ENCODE measurements at regions not wholly inside any gene's neighbourhood (a gene's known extent, or its start where the extent isn't known, plus 50 kb on each side); places are given as distances from the start of the nearest gene placed in this dataset.

DNA sequence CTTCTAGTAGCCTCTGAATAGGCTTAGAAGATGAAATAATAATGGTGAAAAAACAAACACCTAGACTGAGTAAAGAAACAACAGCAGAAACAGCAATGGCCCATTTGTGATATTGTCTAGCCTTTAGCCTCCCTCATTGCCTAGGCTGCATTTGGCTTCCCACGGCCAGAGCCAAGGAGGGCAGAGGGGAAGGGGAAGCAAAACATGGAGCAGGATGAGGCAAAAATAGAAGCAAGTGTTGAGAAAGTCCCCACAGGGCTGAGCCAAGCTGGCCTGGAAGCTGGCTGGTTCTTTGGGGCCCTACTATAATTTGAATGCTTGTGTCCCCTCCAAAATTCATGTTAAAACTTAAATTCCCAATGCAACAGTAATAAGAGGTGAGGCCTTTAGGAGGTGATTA lies 60.2 kb upstream of the KSR1 start:
- DNase-seq: no peak

DNA sequence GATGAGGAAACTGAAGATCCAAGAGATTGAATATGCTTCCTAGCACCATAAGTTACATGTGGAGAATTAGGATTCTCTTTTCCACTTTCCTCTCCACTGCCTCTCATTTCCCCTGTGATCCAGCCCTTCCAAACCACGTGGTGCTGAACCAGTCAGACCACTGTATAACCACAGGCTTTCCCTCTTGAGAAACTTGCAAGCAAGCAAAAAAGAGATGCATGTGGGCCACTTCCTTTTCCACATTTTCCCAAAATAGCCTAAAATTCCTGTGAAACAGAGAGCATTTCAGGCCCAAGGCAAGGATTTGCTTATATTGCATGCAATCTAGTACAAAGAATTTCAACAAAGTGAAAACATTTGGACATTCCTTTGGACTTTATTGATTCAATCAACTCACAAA lies 59.3 kb upstream of the KSR1 start:
- no peak for DNase-seq

DNA sequence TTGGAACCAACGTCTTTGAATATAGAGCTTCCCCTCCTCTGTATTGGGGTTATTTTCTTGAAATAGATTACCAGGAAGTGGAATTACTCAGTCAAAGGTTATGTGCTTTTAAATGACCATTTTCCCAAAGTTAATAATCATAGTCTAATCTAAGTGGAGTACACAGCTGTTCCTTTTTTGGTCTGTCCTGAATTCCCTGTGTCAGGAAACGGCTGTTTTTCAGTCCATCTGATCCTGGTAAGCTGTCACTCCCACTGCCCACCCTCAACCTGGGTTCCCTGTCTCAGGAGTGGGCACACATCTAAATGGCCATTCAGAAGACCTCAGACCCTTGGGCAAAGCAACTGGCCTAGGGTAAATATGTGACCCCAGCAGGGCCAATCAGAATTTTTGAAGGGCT lies 57.6 kb upstream of the KSR1 start:
- no peak for DNase-seq

DNA sequence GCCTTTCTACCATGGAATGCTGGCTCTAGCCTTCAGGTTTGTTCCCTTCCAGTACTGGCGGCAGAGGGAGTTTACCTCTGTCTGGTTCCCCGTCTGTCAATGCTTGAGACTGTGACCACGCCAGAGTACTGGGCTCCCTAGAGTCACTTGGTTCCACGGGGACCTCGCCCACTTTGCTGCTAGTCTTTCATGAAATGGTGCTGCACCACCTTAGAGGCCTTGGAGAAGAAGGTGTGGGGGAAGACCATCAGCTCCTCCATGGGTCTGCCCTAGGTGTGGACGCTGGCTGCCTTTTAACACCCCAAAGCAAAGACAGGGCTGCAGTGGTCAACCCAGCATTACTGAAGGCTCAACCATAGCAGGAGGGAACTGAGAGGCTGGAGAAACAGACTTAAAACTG lies 55.3 kb upstream of the KSR1 start:
- DNase-seq: no peak

DNA sequence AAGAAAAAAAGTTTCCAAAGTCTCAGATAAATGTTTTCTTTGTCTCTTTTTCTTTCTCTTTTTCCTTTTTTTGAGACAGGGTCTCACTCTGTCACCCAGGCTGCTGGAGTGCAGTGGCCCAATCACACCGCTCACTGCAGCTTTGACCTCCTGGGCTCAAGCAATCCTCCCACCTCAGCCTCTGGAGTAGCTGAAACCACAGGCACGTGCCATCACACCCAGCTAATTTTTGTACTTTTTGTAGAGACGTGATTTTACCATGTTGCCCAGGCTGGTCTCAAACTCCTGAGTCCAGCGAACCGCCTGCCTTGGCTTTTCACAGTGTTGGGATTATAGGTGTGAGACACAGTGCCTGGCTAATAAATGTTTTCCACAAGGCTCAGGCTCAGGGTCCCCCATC lies 53.3 kb upstream of the KSR1 start:
- DNase-seq: no peak

DNA sequence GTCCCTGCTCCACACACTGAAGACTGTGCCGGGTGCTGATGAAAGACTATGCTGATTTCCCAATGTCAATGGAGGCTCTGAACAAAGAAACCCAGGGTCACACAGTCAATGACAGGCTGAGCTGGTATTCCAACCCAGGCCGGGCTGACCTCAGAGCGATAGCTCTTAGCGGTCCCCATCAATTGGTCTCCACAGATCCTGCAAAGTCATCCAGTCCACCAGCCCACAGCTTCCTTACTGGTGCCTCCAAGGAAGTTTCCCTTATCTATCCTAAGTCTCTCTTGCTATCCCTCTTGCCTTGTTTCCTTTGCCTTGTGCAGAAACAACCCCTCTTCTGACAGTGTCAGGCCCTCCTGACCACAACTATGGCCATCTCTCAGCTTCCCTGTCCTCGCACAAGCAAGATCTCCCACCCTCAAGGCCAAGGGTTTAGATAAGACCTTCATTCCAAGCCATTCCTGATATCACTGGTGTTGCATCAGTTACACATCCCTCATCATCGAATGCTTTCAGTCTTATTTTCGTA lies 52.7 kb upstream of the KSR1 start:
- DNase-seq: no peak

DNA sequence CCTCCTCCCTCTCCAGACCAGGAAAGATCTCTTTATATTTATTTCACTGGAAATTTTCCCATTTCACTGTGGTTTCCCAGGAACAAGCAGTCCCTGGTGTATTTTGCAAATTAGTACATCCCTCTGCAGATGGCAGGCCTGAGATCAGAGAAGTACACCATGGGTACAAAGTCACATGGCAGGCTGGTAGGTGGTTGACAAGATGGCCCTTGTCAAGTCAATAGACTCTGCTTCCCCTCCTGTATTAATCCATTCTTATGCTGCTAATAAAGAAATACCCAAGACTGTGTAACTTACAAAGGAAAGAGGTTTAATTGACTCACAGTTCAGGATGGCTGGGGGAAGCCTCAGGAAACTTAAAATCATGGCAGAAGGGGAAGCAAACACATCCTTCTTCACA lies 51.6 kb upstream of the KSR1 start:
- DNase-seq: no peak
